Embryonic facial prominence (tissue), 1 donor: ENCODE measurements at regions not wholly inside any gene's neighbourhood (a gene's known extent, or its start where the extent isn't known, plus 50 kb on each side); places are given as distances from the start of the nearest gene placed in this dataset.
"Not testable (repeated sequence)": the region's sequence is repeated elsewhere in the genome, so short reads cannot be mapped to it uniquely, and the experiment has no call there.

ENCODE experiments used
- DNase-seq: peaks from one replicate; pipeline ENCODE4 v3.0.0-alpha.2; 2016; ENCODE audit errors: extremely low spot score

DNA sequence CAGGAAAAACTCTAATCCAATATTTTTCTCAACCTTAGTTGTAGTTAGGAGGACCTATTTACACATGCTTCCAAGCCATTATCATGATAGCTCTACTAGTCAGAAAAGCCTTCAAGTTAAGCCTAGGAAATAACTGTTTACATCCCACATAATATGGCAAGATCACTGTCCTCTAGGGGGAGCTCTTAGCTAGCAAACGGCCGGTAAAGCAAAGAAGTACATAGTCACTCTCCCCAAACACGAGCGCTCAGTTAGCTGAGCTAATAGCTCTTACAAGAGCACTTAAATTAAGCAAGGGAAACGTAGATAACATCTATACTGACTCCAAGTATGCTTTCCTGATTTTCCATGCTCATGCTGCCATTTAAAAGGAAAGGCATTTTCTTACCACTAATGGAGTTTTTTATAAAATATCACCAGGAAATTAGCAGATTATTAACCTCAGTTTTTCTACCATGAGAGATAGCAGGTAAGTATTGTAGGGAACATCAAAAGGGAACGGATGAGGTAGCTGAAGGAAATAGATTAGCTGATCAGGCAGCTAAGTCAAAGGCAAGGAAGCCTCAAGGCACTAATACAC, 100.6 kb upstream of the PABPC3 start:
- peak; percentile 46 for DNase-seq

- DNase-seq, result peak; percentile 31
These were observed 98.5 kb upstream of the PABPC3 start for GRCh38 chr13:24997367-24997967.

- DNase-seq, result no peak
These were observed 97.5 kb upstream of the PABPC3 start for GRCh38 chr13:24998433-24998832.

GRCh38 chr13:25001476-25002206, 94.3 kb upstream of the PABPC3 start:
- no peak for DNase-seq

- not testable (repeated sequence) for DNase-seq
These were observed 93.6 kb upstream of the PABPC3 start for GRCh38 chr13:25002311-25002710.

DNA sequence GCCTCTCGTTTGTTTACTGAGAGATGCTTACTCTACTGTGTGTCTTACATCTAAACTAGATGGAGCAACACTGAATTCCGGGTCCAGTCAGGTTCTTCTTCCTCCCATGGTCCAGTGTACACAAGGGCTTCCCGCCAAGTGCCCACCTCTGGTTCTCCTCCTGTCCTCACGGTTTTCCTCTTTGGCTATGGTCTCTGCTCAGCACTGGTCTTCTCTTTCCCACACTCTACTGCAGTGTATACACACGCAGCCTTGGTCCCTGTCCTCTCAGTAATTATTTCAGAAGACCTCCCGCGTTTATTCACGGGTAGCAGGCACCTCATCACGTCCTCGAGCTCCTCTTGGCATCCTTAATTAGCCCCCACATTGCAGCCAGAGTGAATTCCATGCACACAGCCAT, 91.4 kb upstream of the PABPC3 start:
- not testable (repeated sequence) for DNase-seq

DNA sequence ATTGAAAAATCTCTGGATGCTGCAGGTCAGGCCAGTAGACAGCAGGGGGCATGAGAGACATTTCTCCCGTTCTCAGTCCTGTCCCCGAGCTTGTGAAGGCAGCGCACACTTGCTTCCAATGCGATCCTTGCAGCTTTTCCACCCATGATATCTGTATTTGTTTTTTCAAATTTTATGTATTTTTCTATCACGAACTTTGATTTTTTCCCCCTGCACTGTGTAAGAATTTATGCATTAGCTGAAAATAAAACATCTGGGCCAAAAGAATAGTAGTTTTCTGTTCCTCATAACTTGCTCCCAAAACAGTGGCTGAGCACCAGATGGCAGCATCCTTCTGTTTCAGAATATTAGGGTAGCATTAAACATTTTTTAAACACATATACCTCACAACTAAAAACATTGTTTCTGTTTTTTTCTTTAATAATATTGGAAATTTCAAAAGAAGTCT, 90.9 kb upstream of the PABPC3 start:
- peak; percentile 36 for DNase-seq

- DNase-seq, result not testable (repeated sequence)
These were observed 88.5 kb upstream of the PABPC3 start for GRCh38 chr13:25007389-25007788.

- DNase-seq, result not testable (repeated sequence)
These were observed 81.5 kb upstream of the PABPC3 start for GRCh38 chr13:25014398-25014973.

- DNase-seq, result not testable (repeated sequence)
These were observed 78.8 kb upstream of the PABPC3 start for GRCh38 chr13:25017176-25017575.

- not testable (repeated sequence) for DNase-seq
These were observed 77.9 kb upstream of the PABPC3 start for GRCh38 chr13:25017808-25018728.

DNA sequence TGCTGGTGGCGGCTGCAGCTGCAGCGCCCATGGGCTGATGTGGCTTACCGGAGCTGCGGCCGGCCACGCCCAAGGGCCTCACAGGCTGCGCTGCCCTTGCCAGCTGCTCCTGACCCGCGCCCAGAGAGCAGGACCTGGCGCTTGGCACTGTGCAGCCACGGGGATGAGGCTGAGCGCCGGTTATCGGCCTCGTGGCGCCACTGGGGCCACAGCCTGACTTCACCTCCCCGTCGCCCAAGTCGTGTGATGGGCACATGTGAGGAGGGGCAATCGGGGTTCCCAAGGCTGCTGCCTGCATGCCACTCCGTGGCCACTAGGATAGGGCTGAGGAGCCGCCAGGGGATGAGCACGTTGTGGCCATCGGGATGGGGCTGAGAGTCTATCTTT, 77.2 kb upstream of the PABPC3 start:
- no peak for DNase-seq

GRCh38 chr13:25019741-25020140, 76.2 kb upstream of the PABPC3 start:
- not testable (repeated sequence) for DNase-seq

GRCh38 chr13:25024175-25024574, 71.8 kb upstream of the PABPC3 start:
- no peak for DNase-seq

DNA sequence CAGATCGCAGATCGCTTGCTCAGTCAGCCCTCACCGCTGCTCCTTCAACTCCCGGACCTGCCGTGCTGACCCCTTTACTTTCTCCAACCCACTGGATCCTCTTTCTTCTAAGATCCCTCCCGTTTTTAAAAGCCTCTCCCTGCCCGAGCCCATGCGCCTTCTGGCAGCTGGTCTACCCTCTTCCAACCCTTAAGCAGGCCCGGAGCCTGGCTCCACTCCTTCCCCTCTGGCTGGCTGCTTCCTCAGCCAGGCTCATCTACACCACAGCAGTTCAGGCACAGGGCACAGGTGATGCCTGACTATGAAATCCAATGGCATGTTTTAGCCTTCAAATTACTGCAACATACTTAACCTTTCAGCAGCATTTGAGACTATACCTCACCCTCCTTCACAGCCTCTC, 63.8 kb upstream of the PABPC3 start:
- DNase-seq, result no peak

DNA sequence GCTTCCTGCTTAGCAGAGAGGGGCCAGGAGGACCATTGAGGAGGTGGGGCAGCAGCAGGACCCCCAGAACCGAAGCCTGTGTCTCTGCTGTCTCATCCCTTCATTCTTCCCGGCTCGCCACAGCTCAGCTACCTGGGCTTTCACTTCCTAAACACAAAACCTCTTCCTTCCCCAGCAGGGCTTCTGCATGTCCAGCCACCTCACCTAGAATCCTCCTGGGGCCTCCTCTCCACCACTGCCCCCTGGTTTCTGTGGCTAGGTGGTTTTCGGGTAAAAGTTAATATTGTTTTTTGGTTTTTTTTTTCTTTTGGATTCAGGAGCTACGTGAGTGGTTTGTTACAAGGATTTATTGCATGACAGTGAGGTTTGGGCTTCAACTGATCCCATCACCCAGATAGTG, 61.8 kb upstream of the PABPC3 start:
- DNase-seq, result no peak

- peak; percentile 21 for DNase-seq
These were observed 58.7 kb upstream of the PABPC3 start for GRCh38 chr13:25037057-25037813.

DNA sequence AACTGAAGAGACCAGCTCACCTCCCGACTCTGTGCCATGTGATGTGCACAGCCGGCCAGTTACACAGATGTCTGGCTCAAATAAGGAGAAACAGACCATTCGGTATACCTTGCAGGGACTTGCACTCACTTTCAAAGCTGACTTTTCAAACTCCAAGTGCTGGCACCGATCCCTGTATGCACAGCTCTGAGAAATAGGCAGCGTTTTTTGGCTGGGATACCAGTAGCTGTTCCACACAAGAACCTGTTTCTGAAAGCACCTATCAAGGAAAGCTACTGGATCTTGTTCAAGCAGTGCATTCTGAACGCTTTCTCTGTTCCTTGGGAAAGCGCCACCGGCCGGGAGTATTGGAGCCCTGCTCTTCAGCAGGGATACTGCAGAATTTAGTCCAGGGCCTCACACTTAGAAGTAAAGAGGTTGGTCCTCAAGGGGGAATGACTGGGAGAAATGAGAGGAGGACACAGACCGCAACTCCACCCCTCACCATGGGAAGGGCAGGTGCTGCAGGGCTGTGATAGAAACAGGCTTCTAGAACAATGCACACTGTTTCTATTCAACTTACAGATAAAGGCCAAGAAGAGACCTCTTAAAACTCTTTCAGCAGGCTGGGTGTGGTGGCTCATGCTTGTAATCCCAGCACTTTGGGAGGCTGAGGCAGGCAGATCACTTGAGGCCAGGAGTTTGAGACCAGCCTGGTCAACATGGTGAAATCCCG, 53.6 kb upstream of the PABPC3 start:
- DNase-seq, result no peak

DNA sequence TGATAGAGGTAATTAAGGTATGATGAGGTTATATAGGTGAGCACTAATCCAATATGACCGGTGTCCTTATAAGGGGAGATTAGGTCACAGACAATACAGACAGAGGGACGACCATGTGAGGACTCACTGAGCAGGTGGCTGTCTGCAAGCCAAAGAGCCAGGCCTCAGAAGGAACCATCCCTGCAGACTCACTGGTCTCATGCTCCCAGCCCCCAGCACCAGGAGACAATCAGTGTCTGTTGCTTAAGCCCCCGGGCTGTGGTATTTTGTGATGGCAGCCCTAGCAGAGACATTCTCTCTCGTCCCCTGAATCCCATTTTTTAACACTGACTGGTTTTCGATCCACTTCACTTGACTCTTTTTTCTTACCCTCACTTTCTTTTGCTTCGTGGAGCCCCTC, 51.9 kb upstream of the PABPC3 start:
- DNase-seq, result no peak
